ENCODE measurements at regions not wholly inside any gene's neighbourhood (a gene's known extent, or its start where the extent isn't known, plus 50 kb on each side); places are given as distances from the start of the nearest gene placed in this dataset.

- TF ChIP-seq YY1 (IDR thresholded peaks at IDR 0.05) (no peak), JUND (IDR thresholded peaks at IDR 0.05) (no peak), REST (IDR thresholded peaks at IDR 0.05) (no peak), ATF3 (IDR thresholded peaks at IDR 0.05) (no peak), FOXA2 (IDR thresholded peaks at IDR 0.05) (no peak), FOXA1 (IDR thresholded peaks at IDR 0.05) (no peak), MAX (IDR thresholded peaks at IDR 0.05) (no peak), HNF4A (conservative IDR thresholded peaks at IDR 0.05) (no peak)
Measured at GRCh38 chr21:36630485-36631206, 68.3 kb upstream of the SIM2 start (continued).

GRCh38 chr21:36636016-36636415, 62.9 kb upstream of the SIM2 start:
- peaks cover 0 to 4% (median 3%) of the 10 kb centered on the region in 4 donors for H3K9me3 ChIP-seq (ENCODE audit: control insufficient read depth in 4 of 4, low read length in 3 of 4)
- no peak overlapping the region for H3K9ac ChIP-seq (ENCODE audit: low read depth in 1 of 2, low read length in 2 of 2)
- TF ChIP-seq HNF4A (conservative IDR thresholded peaks at IDR 0.05) = no peak
- H3K4me1 ChIP-seq (ENCODE audit: control insufficient read depth in 4 of 4, insufficient read depth in 4 of 4, low read length in 3 of 4) = no peaks in the 10 kb centered on the region
- H3K4me3 ChIP-seq (ENCODE audit: low read depth in 1 of 3, low read length in 3 of 3) = no peak overlapping the region
- WGBS = 59% methylated on average over 1 of the region's 1 CpG
- no peak overlapping the region for H3K27ac ChIP-seq (ENCODE audit: low read depth in 1 of 2, low read length in 2 of 2)
- DNase-seq (ENCODE audit: low spot score) = no peak
- peaks cover 0 to 3% (median 0%) of the 10 kb centered on the region in 4 donors for H3K27me3 ChIP-seq (ENCODE audit: control insufficient read depth in 4 of 4, insufficient read depth in 4 of 4, low read length in 3 of 4)
- no peaks in the 10 kb centered on the region for H3K36me3 ChIP-seq (ENCODE audit: control insufficient read depth in 4 of 4, insufficient read depth in 3 of 4, low read depth in 1 of 4, low read length in 3 of 4)

GRCh38 chr21:36636439-36636838, 62.5 kb upstream of the SIM2 start:
- H3K36me3 ChIP-seq (ENCODE audit: control insufficient read depth in 4 of 4, insufficient read depth in 3 of 4, low read depth in 1 of 4, low read length in 3 of 4) = no peaks in the 10 kb centered on the region
- WGBS = 69% methylated on average over 2 of the region's 2 CpGs
- H3K4me1 ChIP-seq (ENCODE audit: control insufficient read depth in 4 of 4, insufficient read depth in 4 of 4, low read length in 3 of 4) = no peaks in the 10 kb centered on the region
- H3K4me3 ChIP-seq (ENCODE audit: low read depth in 1 of 3, low read length in 3 of 3) = no peak overlapping the region
- no peak overlapping the region for H3K9ac ChIP-seq (ENCODE audit: low read depth in 1 of 2, low read length in 2 of 2)
- TF ChIP-seq RXRA (IDR thresholded peaks at IDR 0.05) (no peak), YY1 (IDR thresholded peaks at IDR 0.05) (no peak), ATF3 (IDR thresholded peaks at IDR 0.05) (no peak), REST (IDR thresholded peaks at IDR 0.05) (no peak), JUND (IDR thresholded peaks at IDR 0.05) (no peak), HNF4G (IDR thresholded peaks at IDR 0.05) (no peak), EGR1 (IDR thresholded peaks at IDR 0.05; ENCODE audit: low read depth in 2 of 2) (no peak), GABPA (IDR thresholded peaks at IDR 0.05 in 1 of 2, conservative IDR thresholded peaks at IDR 0.05 in 1 of 2) (no peak), FOXA1 (IDR thresholded peaks at IDR 0.05) (no peak), HNF4A (conservative IDR thresholded peaks at IDR 0.05) (no peak)
- no peak overlapping the region for H3K27ac ChIP-seq (ENCODE audit: low read depth in 1 of 2, low read length in 2 of 2)
- peaks cover 0 to 4% (median 3%) of the 10 kb centered on the region in 4 donors for H3K9me3 ChIP-seq (ENCODE audit: control insufficient read depth in 4 of 4, low read length in 3 of 4)
- no peak for DNase-seq (ENCODE audit: low spot score)
- peaks cover 0 to 3% (median 0%) of the 10 kb centered on the region in 4 donors for H3K27me3 ChIP-seq (ENCODE audit: control insufficient read depth in 4 of 4, insufficient read depth in 4 of 4, low read length in 3 of 4)

All from liver (tissue), 7 donors.